Ovary (tissue), 7 donors: ENCODE measurements at regions not wholly inside any gene's neighbourhood (a gene's known extent, or its start where the extent isn't known, plus 50 kb on each side); places are given as distances from the start of the nearest gene placed in this dataset.
A peak's percentile ranks its signal among the peaks of the same experiment; 100 is the strongest.

Experiments used
- DNase-seq, 5 donors: peaks; one replicate each; pipeline ENCODE4 v3.0.0-alpha.2; 2019 to 2020
- H3K27ac ChIP-seq, 2 donors: fragments of 200-600 bp; one replicate each; pipeline versions ENCODE4 v1.5.1 to v1.8.0; 2019 to 2022
- H3K27me3 ChIP-seq: fragments of 200-600 bp; one replicate; pipeline ENCODE4 v1.8.0; 2022
- H3K36me3 ChIP-seq: fragments of 200-600 bp; sonication (generic); one replicate; pipeline ENCODE4 v1.5.1; 2019
- H3K4me1 ChIP-seq: one replicate; pipeline ENCODE4 v1.8.1; 2013; ENCODE audit warnings: mild to moderate bottlenecking, moderate library complexity; ENCODE audit not compliant: insufficient read depth
- H3K4me3 ChIP-seq: fragments of 200-600 bp; sonication (generic); one replicate; pipeline ENCODE4 v1.5.1; 2017
- H3K9me3 ChIP-seq, 2 donors: fragments of 200-600 bp in 1 of 2; sonication (generic) in 1 of 2; one replicate each; pipeline versions ENCODE4 v1.5.1 to v1.8.1; 2013 to 2019; ENCODE audit warnings: mild to moderate bottlenecking in 1 of 2, moderate library complexity in 1 of 2
- CTCF ChIP-seq, 3 donors: fragments of 450-650 bp in 2 of 3; fragments of 200-600 bp in 1 of 3; IDR thresholded peaks; one replicate each; pipeline versions ENCODE4 v1.5.1 to v1.8.0; 2016 to 2022; ENCODE audit warnings: antibody characterized with exemption in 3 of 3, mild to moderate bottlenecking in 1 of 3
- EP300 ChIP-seq: sonication (generic); formaldehyde crosslinking; IDR thresholded peaks from one replicate; pipeline ENCODE4 v1.6.1; 2017; ENCODE audit warnings: antibody characterized with exemption
- POLR2A ChIP-seq: fragments of 450-650 bp; IDR thresholded peaks from one replicate; pipeline ENCODE4 v1.6.1; 2017; ENCODE audit warnings: antibody characterized with exemption, mild to moderate bottlenecking, moderate library complexity
- WGBS, 3 donors: extraction: QIAGEN DNeasy Blood & Tissue Kit in 1 of 3; methylation state at CpG; one replicate each; pipeline versions ENCODE4 v1.1.5 to v1.1.7; 2013 to 2017; 5-methylcytosine and 5-hydroxymethylcytosine counted together
- intact Hi-C, 4 donors: fragments of 100-400 bp; cut with DNase I; formaldehyde crosslinking; loops; one replicate each; pipeline versions ENCODE4 v1.11.0 to v1.15.1; 2022 to 2023
- donor health status: DM: no; HTN: no; CAD: no; lungs with moderate emphysema.
- donor health status: DM: no; HTN: no; CAD: no.
- donor health status: Bipolar disorder and iron deficiency.
- donor health status: DM: no; HTN: no; CAD: no.
- donor health status: DM: yes; HTN: yes; CAD: no.

DNA sequence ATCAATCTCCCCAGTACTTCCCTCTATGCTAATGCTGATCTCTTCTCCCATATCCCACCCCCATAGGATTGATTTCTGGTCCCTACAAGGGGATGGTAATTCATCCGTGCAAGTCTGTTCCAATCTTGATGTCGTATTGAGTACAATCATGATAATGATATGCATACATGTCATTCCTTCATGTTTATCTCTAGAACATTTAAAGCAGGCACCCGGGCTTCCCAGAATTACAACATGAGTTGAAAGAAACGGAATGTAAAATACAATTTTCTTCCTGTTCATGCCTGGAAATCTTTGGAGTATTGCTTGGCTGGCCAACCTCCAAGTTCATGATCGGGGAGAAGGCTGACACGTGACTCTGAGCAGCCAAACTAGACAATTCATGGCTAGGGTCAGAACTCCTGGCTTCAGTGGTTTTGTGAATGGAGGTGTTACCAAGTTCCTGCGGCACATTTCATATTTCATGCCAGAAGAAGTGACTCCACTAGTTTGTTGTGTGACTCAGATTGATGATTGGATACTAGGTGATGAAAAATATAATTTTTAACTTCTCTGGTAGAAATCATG is 66.6 kb downstream of the C9orf152 start:
- peak in 3 of 5 donors; percentile 46 to 61 (median 55) for DNase-seq
- 15 to 28% (median 17%) methylated on average over 7 of the region's 7 CpGs for WGBS, 3 donors
- Histone ChIP-seq H3K36me3 (no peaks in the 10 kb centered on the region), H3K27me3 (no peaks in the 10 kb centered on the region), H3K9me3 (no peaks in the 10 kb centered on the region), H3K4me1 (peaks cover 13% of the 10 kb centered on the region), H3K4me3 (no peak overlapping the region), H3K27ac (no peak overlapping the region)
- no peak for TF ChIP-seq EP300
- TF ChIP-seq POLR2A: no peak
- TF ChIP-seq CTCF (IDR thresholded peaks at IDR 0.05): no peak
- intact Hi-C loops: no loop called here

DNA sequence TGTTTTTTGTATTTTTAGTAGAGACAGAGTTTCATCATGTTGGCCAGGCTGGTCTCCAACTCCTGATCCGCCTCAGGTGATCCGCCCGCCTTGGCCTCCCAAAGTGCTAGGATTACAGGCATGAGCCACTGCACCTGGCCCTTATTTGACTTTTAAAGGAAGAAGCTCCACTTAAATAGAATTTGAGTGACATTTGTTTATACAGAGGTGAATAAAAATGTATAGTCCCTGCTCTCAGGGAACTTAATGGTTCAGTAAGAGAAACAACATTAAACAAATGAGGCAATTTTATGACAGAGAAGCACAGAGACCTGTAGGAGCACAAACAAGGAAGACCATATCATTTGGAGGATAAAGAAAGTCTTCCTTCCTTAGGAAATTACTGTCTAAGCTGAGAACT is 65.7 kb downstream of the C9orf152 start:
- H3K36me3 ChIP-seq: no peaks in the 10 kb centered on the region
- no peak for DNase-seq
- intact Hi-C loops: no loop called here
- no peaks in the 10 kb centered on the region for H3K27me3 ChIP-seq
- 97 to 99% (median 98%) methylated on average over 3 of the region's 3 CpGs for WGBS, 3 donors
- no peak overlapping the region for H3K4me3 ChIP-seq
- no peaks in the 10 kb centered on the region for H3K9me3 ChIP-seq
- no peak overlapping the region for H3K27ac ChIP-seq
- TF ChIP-seq POLR2A (no peak), EP300 (no peak), CTCF (IDR thresholded peaks at IDR 0.05) (no peak)
- H3K4me1 ChIP-seq: peaks cover 13% of the 10 kb centered on the region

GRCh38 chr9:110142868-110143481 is 65.0 kb downstream of the C9orf152 start:
- 90 to 94% (median 93%) methylated on average over 3 of the region's 3 CpGs for WGBS, 3 donors
- Histone ChIP-seq H3K4me1 (peaks cover 13% of the 10 kb centered on the region), H3K27ac (no peak overlapping the region), H3K4me3 (no peak overlapping the region), H3K36me3 (no peaks in the 10 kb centered on the region), H3K27me3 (no peaks in the 10 kb centered on the region), H3K9me3 (no peaks in the 10 kb centered on the region)
- no peak for TF ChIP-seq EP300
- TF ChIP-seq POLR2A: no peak
- TF ChIP-seq CTCF (IDR thresholded peaks at IDR 0.05): no peak
- intact Hi-C loops: no loop called here
- DNase-seq: no peak

- no peak overlapping the region for H3K27ac ChIP-seq
- no peaks in the 10 kb centered on the region for H3K27me3 ChIP-seq
- peaks cover 13% of the 10 kb centered on the region for H3K4me1 ChIP-seq
- H3K36me3 ChIP-seq: no peaks in the 10 kb centered on the region
- DNase-seq: no peak
- intact Hi-C loops: no loop called here
- no peaks in the 10 kb centered on the region for H3K9me3 ChIP-seq
- WGBS, 3 donors: 71 to 80% (median 74%) methylated on average over 1 of the region's 1 CpG
- no peak overlapping the region for H3K4me3 ChIP-seq
- no peak for TF ChIP-seq POLR2A
- no peak for TF ChIP-seq EP300
- no peak for TF ChIP-seq CTCF (IDR thresholded peaks at IDR 0.05)
Observed at GRCh38 chr9:110143485-110143884, 64.5 kb downstream of the C9orf152 start.
